MM.1S (cell line): ENCODE measurements at regions not wholly inside any gene's neighbourhood (a gene's known extent, or its start where the extent isn't known, plus 50 kb on each side); places are given as distances from the start of the nearest gene placed in this dataset.

Experiments used
- EZH2 ChIP-seq: fragments of 300-600 bp; sonication (generic); optimal IDR thresholded peaks from 2 replicates; pipeline ENCODE3; 2017; ENCODE audit warnings: low read depth, mild to moderate bottlenecking, antibody characterized with exemption, low read length, mixed read lengths
- EZH2phosphoT487 ChIP-seq: fragments of 300-600 bp; sonication (generic); IDR thresholded peaks from 2 replicates; pipeline ENCODE4 v1.6.1; 2018; ENCODE audit warnings: antibody characterized with exemption, low read length
- TF ChIP-seq, protein P1 (sequence below): fragments of 300-600 bp; sonication (generic); IDR thresholded peaks from 2 replicates; pipeline ENCODE4 v1.5.1; 2016; ENCODE audit warnings: antibody characterized with exemption, low read length, mixed read lengths

GRCh38 chr2:163077241-163077640 is 238.7 kb upstream of the KCNH7 start:
- TF ChIP-seq, protein P1, sequence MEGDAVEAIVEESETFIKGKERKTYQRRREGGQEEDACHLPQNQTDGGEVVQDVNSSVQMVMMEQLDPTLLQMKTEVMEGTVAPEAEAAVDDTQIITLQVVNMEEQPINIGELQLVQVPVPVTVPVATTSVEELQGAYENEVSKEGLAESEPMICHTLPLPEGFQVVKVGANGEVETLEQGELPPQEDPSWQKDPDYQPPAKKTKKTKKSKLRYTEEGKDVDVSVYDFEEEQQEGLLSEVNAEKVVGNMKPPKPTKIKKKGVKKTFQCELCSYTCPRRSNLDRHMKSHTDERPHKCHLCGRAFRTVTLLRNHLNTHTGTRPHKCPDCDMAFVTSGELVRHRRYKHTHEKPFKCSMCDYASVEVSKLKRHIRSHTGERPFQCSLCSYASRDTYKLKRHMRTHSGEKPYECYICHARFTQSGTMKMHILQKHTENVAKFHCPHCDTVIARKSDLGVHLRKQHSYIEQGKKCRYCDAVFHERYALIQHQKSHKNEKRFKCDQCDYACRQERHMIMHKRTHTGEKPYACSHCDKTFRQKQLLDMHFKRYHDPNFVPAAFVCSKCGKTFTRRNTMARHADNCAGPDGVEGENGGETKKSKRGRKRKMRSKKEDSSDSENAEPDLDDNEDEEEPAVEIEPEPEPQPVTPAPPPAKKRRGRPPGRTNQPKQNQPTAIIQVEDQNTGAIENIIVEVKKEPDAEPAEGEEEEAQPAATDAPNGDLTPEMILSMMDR, result no peak
- TF ChIP-seq EZH2 (no peak), EZH2phosphoT487 (no peak)
